DMS153 treated with DMSO at 0.1 percent for 48 hours (cell line): ENCODE measurements at regions not wholly inside any gene's neighbourhood (a gene's known extent, or its start where the extent isn't known, plus 50 kb on each side); places are given as distances from the start of the nearest gene placed in this dataset.
"Not testable (repeated sequence)": the region's sequence is repeated elsewhere in the genome, so short reads cannot be mapped to it uniquely, and the experiment has no call there.

Experiments used
- DNase-seq: peaks from one replicate; lab custom pipeline; 2025; ENCODE audit not compliant: unreplicated experiment; lab: John Stamatoyannopoulos, UW

DNA sequence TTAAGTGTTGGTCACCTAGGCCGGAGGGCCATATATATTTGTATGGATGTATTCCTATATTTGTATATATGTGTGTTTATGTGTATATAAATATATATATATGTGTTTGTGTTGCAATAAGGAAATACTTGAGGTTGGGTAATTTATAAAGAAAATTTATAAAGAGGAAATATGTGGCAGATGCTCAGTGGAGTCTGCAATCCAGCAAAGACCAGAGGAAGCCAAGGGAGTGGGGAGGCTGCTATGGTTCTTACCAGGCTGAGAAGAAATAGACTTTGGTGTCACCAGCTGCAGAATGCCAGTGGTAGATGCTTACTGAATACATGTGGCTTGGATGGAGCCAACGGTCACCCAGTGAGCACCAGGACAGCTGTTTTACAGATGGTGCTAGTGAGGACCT is 97.4 kb upstream of the ELOVL5 start:
- no peak for DNase-seq

DNA sequence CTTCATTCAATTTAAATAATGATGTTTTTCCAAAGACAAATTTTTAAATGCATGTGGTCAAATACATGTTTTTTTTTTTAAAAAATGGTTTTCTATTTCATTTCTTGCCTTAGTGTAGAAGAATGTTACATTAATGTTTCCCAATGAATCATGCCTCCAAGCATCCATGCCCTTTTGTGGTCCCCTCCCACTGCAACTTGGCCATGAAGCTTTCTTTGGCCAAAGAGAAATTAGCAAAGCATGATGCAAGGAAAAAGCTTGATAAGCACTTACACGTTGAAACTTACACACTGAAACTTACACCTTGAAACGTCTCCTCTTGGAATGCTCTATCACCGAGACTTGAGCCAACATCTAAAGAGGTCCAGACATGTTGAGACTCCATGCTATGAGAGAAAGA is 93.0 kb upstream of the ELOVL5 start:
- DNase-seq: no peak

DNA sequence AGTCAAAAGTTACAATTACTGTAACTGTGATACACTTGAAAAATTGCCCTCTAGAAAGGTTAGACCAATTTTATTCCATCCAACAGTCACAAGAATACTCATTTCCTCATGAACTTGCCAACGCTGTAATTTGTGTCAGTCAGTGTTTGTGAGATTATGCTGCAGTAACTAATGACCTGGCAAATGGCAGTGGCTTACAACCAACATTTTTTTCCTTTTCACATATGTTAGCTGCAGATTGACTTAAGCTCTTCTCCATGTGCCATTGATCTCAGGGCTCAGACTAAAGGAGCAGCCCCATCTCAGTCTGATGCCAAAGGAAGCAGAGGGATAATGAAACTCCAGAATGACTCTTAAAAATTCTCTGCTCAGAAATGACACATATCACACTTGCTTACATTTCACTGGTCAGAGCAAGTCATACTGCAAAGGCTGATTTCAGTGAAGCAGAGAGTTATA is 92.3 kb upstream of the ELOVL5 start:
- no peak for DNase-seq

DNA sequence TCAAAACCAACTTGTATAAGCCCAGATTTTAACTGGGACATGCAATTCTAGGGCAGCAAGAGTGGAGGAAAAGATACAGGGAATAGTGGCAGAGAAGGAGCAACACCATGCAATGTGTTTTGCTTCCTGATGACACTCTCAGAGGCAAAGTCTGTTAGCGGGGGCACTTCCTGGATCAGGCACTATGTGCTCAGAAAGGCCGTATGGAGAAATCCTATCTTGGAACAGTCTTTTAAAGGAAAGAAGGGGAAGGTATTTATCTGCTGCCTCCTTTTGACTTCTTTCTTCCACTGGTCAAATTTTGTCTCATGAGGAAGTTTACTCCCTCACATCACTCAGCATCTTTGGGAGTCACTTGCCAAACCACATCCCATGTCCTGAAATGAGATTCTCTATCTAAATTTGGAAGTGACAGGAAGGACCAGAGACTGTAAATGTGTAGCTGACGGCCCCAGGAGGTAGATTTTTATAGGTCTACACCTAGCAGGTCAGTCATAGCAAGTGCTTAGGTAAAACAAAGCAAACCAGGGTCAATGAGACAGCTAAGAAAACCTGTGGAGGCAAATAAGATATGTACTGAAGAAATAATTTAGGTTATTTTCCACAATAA is 91.7 kb upstream of the ELOVL5 start:
- DNase-seq: no peak

DNA sequence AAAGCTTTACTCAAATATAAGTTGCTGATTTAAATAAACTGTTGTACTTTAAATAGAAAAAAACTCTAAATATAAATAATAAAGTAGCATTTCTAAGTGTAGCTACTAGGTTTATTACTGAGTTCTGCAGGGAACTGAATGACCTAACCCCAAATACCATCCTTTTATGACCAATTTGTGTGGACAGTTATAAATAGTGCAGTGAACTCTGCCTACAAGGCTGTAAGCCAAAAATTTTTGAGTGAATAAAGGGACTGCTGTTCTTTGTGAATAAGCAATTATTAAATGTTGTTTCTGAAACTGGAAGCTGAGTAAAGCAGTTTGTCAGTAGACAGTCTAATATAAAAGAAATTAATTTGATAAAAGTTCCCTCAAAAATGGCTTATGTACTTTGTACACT is 90.8 kb upstream of the ELOVL5 start:
- no peak for DNase-seq

DNA sequence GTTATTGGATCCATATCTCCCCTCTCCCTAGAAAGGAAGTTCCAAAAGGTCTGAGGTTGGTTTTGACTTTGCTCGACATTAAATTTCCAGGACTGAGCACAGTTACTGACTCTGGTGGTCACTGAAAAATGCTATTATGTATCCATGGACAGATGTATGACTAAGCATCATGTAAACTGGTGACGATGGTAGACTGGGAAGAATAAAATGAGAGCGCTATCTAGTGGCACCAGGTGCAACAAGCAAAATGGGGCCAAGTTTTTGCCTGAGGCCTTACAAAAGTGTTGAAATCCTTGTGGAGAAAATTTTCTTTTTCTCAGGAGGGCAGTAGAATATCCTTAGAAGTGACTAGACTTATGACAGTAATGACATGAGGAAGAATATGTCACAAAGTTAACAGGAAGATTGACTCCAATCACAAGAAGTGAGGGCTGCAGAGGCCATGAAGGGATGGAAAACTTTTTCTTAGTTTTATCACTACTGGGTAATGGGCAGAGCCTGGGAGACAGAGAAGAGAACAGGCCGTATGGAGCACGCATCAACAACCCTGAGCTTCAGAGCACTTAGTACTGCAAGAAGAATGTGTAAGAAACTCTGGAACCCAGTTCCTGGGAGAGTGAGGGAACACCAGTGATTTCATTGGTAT is 88.9 kb upstream of the ELOVL5 start:
- peak; percentile 23 for DNase-seq

DNA sequence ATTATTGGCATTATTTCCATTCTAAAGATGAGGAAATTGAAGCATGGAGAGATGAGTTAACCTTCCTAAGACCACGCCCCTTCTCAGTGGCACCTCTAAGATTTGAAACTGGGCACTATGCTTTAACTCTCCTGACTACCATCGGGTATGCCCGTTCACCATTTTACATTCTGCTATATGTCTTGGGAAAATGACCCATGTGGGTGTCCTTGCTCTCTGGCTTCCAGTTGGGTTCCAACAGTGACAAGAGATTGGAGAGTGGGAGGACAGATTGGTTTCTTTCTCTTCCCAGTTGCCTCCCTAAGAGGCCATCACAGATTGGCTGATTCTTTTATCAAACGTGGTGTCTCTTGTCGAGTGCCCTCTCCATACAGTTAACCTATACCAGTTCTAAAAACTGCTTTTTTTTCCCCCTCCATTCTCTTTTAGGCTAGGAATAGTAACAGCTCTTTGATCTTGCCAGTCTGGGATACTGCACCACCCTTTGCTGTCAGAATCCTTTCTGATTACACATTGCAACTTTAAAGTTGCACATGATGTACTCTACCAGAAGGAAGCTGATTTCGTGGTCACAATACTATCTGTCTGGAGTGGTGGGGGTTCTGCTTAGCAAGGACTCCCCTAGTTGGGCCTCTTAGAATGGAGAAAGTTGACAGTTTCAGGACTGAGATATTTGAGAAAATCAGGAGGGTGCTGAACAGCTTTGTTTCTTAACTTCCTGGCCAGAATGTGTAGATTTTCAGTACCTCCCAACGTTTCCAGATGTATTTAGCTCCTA is 88.0 kb upstream of the ELOVL5 start:
- no peak for DNase-seq

DNA sequence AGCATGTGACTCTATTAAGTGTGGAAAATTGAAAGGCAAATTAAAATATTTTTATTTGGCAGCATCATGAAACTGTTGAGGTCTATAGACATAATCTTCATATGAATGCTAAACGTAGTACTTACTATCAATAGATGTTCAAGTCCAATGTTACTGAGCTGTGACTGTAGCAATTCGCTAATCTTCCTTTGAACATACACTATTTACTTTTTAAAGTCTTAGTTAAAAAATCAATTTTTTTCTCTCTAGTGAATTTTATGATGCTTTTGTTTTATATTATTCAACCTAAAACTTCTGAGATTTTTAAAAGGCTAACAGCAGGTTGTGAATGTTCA is 85.2 kb upstream of the ELOVL5 start:
- DNase-seq: no peak

DNA sequence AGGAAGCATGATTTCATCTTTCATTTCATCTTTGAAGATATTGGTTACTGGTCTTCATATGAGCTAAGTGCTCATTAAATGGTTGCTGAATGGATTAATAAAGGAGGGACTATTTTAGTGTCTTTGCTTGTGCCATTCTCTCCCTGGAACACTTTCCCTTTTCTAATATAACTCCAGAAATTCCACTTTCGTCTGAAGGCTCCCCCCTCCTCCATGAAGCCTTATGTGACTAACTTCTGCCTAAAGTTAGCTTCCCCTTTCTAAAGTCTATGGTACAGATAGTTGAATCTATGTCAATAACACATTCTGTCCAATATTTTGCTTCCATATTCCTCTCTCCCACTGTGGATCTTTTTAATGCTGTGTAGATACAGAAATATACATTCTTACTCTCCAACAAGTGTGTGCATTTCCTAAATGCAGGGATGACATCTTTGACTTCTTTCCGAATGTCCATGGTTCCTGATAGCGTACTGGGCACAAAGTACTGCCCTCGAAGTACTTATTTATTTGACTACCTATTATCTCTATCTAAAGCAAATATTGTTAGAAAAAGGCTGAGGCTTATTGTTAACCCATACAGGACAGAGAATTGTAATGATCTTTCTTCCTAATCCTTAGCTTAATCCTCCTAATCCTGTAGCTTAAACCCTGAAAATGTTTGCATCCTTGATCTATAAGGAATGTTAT is 84.7 kb upstream of the ELOVL5 start:
- DNase-seq: no peak

DNA sequence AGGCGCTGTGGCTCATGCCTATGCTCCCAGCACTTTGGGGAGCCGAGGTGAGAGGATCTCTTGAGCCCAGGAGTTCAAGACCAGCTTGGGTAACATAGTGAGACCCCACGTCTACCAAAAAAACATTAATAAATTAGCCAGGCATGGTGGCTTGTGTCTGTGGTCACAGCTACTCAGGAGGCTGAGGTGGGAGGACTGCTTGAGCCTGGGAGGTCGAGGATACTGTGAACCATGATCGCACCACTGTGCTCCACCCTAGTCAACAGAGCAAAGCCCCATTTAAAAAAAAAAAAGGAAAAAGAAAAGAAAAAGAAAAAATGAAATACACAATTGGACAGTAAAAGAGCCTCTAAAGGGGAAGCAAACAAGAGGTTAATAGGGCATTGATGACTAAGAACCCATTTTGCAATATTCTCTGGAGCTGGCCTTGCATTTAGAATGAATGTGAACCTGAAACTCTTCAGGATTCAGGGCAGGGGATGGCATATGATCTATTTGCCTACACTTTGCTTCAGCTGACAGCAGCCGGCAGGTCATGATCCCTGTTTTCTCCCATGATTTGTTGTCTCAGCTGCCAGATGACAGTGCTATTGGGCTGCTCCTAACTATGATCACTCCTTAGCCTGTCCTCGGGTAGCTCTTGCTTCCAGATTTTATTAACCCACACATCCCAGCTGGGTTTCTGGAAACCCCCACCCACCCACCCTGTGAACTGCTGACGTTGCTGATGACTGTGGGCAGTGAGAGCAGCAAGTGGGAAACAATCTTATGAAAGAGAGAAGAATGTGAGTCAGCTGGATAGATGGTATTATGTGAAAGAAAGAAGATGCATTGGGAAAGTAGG is 83.8 kb upstream of the ELOVL5 start:
- DNase-seq: no peak

DNA sequence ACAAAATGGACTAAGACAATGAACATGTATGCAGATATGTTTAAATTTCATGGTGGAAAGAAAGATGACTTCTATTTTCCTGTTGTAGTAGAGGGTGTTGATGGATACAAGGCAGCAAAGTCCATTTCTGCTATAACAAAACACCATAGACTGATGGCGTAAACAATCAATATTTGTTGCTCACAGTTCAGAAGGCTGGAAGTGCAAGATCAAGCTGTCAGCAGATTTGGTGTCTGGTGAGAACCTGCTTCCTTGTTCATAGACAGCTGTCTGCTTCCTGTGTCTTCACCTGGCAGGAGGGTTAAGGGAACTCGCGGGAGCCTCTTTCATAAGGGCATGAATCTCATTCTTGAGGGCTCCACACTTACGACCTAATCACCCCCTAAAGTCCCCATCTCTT is 83.0 kb upstream of the ELOVL5 start:
- no peak for DNase-seq

DNA sequence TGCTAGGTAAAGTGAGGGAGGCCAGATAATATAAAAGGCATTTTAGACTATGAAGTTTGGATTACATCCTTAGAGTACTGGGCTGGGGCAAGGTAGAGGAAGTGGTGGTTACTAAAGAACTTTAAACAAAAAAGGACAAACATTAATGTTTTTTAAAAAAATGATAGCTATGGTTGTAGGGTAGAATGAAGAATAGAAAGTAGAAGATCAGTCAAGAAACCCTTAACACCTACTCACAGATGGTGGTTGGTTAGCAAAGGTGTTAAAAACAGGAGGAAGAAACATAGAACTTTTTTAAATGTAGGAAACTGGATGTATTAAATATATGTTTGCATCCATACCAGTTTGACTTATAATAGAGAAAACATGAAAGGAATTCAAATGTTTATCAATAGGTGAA is 80.7 kb upstream of the ELOVL5 start:
- DNase-seq: no peak

DNA sequence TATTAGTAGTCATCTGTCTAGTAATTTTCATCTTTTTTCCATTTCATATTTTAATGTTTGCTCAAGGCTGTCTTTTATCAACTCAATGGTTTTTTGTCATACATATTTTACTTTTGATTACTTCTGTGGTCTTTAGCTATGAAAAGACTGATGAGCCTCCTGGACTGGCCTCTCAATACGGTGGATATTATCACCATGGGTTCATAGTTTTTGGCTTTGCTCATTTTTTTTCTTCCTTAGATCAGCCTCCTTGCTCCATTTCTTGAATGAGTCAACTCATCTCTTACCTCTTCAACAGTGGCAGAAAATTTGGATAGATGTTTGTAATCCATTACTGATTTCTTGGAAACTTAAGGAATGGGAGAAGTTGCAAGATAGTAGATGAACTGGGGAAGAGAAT is 80.1 kb upstream of the ELOVL5 start:
- DNase-seq: no peak

DNA sequence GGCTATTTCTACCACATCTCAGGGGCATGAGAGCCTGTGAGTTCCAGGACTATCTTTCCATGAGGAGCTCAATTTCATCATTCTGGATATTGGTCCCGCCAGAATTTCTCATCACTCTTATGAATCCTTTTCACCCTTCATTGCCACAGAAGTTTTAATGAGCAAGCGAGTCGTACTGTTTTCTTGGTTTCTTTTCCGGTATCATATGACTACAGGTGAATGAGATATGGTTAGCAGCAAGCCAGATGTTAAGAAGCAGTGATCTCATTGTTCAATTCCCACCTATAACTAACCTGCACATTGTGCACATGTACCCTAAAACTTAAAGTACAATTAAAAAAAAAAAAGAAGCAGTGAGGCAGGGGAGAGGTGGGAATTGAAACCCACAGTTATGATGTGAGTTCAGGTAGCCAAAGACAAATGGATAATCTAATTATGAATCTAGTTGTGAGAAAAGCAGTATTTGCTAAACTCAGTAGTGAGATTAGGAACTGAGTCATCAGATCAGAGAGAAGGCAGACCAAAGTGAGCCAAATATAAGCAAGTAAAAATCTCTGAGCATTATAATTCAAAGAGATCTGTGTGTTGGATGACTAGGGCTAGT is 78.0 kb upstream of the ELOVL5 start:
- DNase-seq: no peak

DNA sequence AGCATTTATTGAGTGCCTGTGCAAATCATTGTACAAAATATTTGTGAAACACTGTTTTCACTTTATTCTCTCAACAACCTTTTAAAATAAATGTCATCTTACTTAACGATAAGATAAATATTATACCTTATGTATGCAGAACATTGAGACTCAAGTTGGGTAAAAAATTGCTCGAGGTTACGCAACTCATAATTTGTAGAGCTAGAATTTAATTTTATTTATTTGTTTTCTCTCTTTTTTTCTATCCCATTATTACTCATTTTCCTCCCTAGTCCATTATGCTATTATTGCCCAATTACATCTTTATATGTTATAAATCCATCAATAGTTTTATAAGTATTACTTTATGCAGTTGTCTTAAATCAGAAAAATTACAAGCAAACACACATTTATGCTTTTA is 77.4 kb upstream of the ELOVL5 start:
- no peak for DNase-seq

DNA sequence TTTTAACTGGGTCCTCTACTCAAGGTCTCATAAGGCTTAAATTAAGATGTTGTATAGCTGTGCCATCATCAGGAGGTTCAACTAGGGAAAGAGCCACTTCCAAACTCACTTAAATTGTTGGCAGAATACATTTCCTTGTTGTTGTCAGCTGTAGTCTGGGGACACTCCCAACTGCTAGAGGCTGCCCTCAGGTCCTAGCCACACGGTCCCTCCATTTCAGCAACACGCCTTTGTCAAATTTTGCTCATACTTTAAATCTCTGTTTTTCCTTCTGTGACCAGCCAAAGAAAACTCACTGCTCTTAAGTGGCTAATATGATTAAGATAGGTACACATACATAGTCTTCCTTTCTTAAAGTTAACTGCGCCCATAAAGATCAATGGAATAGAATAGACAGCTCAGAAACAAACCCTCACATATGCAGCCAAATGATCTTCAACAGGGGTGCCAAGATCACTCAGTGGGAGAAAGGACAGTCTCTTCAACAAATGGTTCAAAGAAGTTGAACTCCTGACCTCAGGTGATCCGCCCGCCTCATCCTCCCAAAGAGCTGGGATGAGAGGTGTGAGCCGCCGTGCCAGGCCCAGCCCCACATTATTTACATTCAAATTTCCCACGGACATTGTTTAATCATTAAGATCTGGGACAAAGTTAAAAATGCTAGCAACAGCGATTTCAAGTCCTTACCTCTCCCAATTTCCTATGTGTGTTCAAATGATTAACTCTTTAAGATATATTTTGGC is 76.4 kb upstream of the ELOVL5 start:
- no peak for DNase-seq

DNA sequence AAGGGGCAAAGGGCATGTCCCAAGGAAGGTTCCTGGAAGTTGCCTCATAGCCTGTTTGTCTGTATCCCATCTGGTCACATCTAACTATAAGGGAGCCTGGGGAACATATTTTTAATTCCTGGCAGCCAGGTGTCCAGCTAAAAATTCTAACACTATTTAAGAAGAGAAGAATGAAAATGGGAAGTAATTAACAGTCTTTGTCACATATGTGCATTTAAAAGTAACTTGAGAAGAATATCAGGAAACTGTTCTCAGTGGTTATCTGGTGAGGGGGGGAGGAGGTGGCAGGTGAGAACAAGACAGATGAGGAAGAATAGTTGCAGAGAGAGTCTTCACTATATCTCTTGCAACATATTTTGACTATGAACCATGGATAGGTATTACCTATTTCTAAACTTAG is 75.5 kb upstream of the ELOVL5 start:
- no peak for DNase-seq

DNA sequence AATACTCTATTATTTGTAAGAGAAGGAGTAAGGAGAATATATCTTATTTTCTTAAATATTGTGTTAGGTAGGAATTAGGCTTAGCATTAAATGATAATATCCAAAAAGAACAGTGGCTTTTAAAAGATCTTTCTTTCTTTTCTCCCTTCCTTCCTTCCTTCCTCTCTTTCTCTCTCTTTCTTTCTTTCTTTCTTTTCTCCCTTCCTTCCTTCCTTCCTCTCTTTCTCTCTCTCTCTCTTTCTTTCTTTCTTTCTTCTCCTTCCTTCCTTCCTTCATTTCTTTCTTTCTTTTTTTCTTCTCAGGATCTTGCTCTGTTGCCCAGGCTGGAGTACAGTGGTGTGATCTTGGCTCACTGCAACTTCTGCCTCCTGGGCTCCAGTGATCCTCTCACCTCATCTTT is 74.8 kb upstream of the ELOVL5 start:
- DNase-seq: not testable (repeated sequence)

DNA sequence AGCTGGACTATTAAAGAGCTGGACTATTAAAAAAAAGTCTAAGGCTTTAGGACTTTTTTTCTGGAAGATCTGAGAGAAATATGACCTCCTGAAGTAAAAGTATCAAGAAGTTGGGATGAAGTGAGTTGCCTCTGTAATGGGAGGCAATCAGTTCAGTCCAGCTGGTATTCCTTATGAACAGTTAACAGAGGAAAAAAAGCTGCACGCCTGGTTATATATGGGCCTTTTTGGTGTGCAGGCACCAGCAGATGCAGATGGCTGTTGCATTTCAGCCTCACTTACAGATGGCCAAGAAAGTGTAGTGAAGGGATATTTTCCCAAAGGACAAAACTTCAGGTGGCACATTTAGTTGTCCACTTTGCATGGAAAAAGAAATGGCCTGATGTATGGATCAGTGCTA is 70.3 kb upstream of the ELOVL5 start:
- DNase-seq: no peak

DNA sequence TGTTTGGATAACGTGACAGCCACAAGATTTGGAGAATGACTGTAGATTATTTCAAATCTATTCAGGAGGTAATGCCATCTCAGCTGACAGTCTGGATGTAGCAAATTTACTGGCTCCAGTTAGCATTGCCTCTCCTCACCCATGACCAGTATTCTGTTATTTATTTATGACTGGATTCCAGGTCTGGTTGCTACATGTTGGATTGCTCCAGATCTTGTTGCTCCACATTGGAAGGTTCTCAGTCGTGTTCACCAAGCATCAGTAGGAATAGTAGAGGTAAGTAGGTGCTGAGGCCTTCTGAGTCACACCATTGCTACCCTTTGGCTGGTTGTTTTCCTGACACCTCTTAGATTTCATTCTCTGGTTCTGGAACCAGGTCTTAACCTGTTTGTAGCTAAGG is 69.5 kb upstream of the ELOVL5 start:
- DNase-seq: no peak
